H9 (cell line): ENCODE measurements at regions not wholly inside any gene's neighbourhood (a gene's known extent, or its start where the extent isn't known, plus 50 kb on each side); places are given as distances from the start of the nearest gene placed in this dataset.

Source experiments
- DNase-seq: peaks from one replicate; pipeline ENCODE4 v3.0.0-alpha.2; 2017
- H2AFZ ChIP-seq: one replicate; pipeline ENCODE4 v1.6.1; 2013; ENCODE audit warnings: mild to moderate bottlenecking, low read length, control low read depth, moderate library complexity
- H2AK5ac ChIP-seq: 2 replicates; pipeline ENCODE4 v1.6.1; 2013; ENCODE audit warnings: low read length, control low read depth, mixed read lengths; ENCODE audit not compliant: insufficient read length
- H2BK120ac ChIP-seq: one replicate; pipeline ENCODE4 v1.6.1; 2013; ENCODE audit warnings: low read depth, mild to moderate bottlenecking, low read length, control low read depth, inconsistent platforms; ENCODE audit not compliant: poor library complexity, severe bottlenecking
- H2BK12ac ChIP-seq: 2 replicates; pipeline ENCODE4 v1.6.1; 2013; ENCODE audit warnings: low read length, control low read depth, mixed read lengths, low read depth; ENCODE audit not compliant: insufficient read length
- H2BK15ac ChIP-seq: 2 replicates; pipeline ENCODE4 v1.6.1; 2013; ENCODE audit warnings: low read depth, low read length, control low read depth
- H2BK20ac ChIP-seq: one replicate; pipeline ENCODE4 v1.6.1; 2013; ENCODE audit warnings: low read depth, mild to moderate bottlenecking, low read length, control low read depth, inconsistent platforms; ENCODE audit not compliant: poor library complexity, severe bottlenecking
- H2BK5ac ChIP-seq: 2 replicates; pipeline ENCODE4 v1.6.1; 2013; ENCODE audit warnings: low read length, control low read depth, mixed read lengths; ENCODE audit not compliant: insufficient read length
- H3K14ac ChIP-seq: 2 replicates; pipeline ENCODE4 v1.6.1; 2013; ENCODE audit warnings: low read length, control low read depth; ENCODE audit not compliant: insufficient read depth
- H3K18ac ChIP-seq: 2 replicates; pipeline ENCODE4 v1.6.1; 2013; ENCODE audit warnings: low read depth, mild to moderate bottlenecking, mixed read lengths, low read length, control low read depth; ENCODE audit not compliant: insufficient read length
- H3K23ac ChIP-seq: 2 replicates; pipeline ENCODE4 v1.6.1; 2013; ENCODE audit warnings: low read length, control low read depth, mixed read lengths, low read depth; ENCODE audit not compliant: insufficient read length
- H3K23me2 ChIP-seq: 2 replicates; pipeline ENCODE4 v1.6.1; 2013; ENCODE audit warnings: low read depth, mild to moderate bottlenecking, mixed read lengths, low read length, control low read depth; ENCODE audit not compliant: insufficient read length, poor library complexity, severe bottlenecking
- H3K27ac ChIP-seq: 2 replicates; pipeline ENCODE4 v1.5.1; 2013; ENCODE audit warnings: low read length, control low read depth, mixed read lengths, low read depth; ENCODE audit not compliant: insufficient read length
- H3K27me3 ChIP-seq: 2 replicates; pipeline ENCODE4 v1.6.1; 2013; ENCODE audit warnings: low read length, control low read depth, inconsistent platforms; ENCODE audit not compliant: insufficient read depth
- H3K4ac ChIP-seq: 2 replicates; pipeline ENCODE4 v1.6.1; 2013; ENCODE audit warnings: low read depth, mild to moderate bottlenecking, control low read depth, inconsistent platforms, low read length, moderate library complexity
- H3K4me1 ChIP-seq: 2 replicates; pipeline ENCODE4 v1.6.1; 2013; ENCODE audit warnings: low read length, control low read depth, inconsistent platforms; ENCODE audit not compliant: insufficient read depth
- H3K4me2 ChIP-seq: 2 replicates; pipeline ENCODE4 v1.6.1; 2013; ENCODE audit warnings: low read length, control low read depth, mixed read lengths; ENCODE audit not compliant: insufficient read length, insufficient read depth
- H3K56ac ChIP-seq: 2 replicates; pipeline ENCODE4 v1.6.1; 2013; ENCODE audit warnings: low read depth, mild to moderate bottlenecking, mixed read lengths, low read length, control low read depth; ENCODE audit not compliant: insufficient read length
- H3K79me1 ChIP-seq: 2 replicates; pipeline ENCODE4 v1.6.1; 2013; ENCODE audit warnings: low read depth, mild to moderate bottlenecking, moderate library complexity, low read length, control low read depth, inconsistent platforms; ENCODE audit not compliant: insufficient read depth, poor library complexity, severe bottlenecking
- H3K79me2 ChIP-seq: 2 replicates; pipeline ENCODE4 v1.6.1; 2013; ENCODE audit warnings: low read length, control low read depth, inconsistent platforms; ENCODE audit not compliant: insufficient read depth
- H3K9ac ChIP-seq: 2 replicates; pipeline ENCODE4 v1.6.1; 2013; ENCODE audit warnings: low read length, control low read depth, mixed read lengths; ENCODE audit not compliant: insufficient read length; ENCODE audit errors: extremely low read depth
- H3K9me3 ChIP-seq: one replicate; pipeline ENCODE4 v1.6.1; 2013; ENCODE audit warnings: low read depth, low read length, inconsistent platforms; ENCODE audit not compliant: control insufficient read depth
- H3T11ph ChIP-seq: one replicate; pipeline ENCODE4 v1.6.1; 2013; ENCODE audit warnings: mild to moderate bottlenecking, low read length, control low read depth, inconsistent platforms
- H4K20me1 ChIP-seq: one replicate; pipeline ENCODE4 v1.6.1; 2013; ENCODE audit not compliant: control insufficient read depth, insufficient read length, insufficient read depth
- H4K5ac ChIP-seq: 2 replicates; pipeline ENCODE4 v1.6.1; 2013; ENCODE audit warnings: low read depth, mild to moderate bottlenecking, mixed read lengths, low read length, control low read depth; ENCODE audit not compliant: insufficient read length
- H4K8ac ChIP-seq: replicated peaks from 2 replicates; pipeline ENCODE4 v1.6.1; 2013; ENCODE audit warnings: low read length, control low read depth, mixed read lengths, low read depth; ENCODE audit not compliant: insufficient read length
- H4K91ac ChIP-seq: 2 replicates; pipeline ENCODE4 v1.6.1; 2013; ENCODE audit warnings: low read depth, mild to moderate bottlenecking, moderate library complexity, mixed read lengths, low read length, control low read depth; ENCODE audit not compliant: insufficient read length
- H3K27ac Mint-ChIP-seq, 3 experiments: 2 replicates in 2 of 3; 3 replicates in 1 of 3; pipeline ENCODE4 v1.8.0; 2020 to 2021; ENCODE audit warnings: mixed read lengths in 3 of 3, mild to moderate bottlenecking in 1 of 3, moderate library complexity in 1 of 3
- H3K27me3 Mint-ChIP-seq: 2 replicates; pipeline ENCODE4 v1.8.0; 2021; ENCODE audit warnings: low read depth, mild to moderate bottlenecking, moderate library complexity, mixed read lengths
- H3K36me3 Mint-ChIP-seq, 3 experiments: 2 replicates in 2 of 3; 3 replicates in 1 of 3; pipeline ENCODE4 v1.8.0; 2020 to 2021; ENCODE audit warnings: low read depth in 3 of 3, mixed read lengths in 3 of 3; ENCODE audit not compliant: insufficient read depth in 1 of 3
- H3K4me1 Mint-ChIP-seq, 2 experiments: 2 replicates each; pipeline ENCODE4 v1.8.0; 2020; ENCODE audit warnings: mixed read lengths in 2 of 2
- H3K4me3 Mint-ChIP-seq, 2 experiments: 2 replicates in 1 of 2; 3 replicates in 1 of 2; pipeline ENCODE4 v1.8.0; 2020 to 2021; ENCODE audit warnings: mild to moderate bottlenecking in 2 of 2, mixed read lengths in 2 of 2, moderate library complexity in 1 of 2
- H3K9me3 Mint-ChIP-seq, 2 experiments: 2 replicates in 1 of 2; 3 replicates in 1 of 2; pipeline ENCODE4 v1.8.0; 2020; ENCODE audit warnings: mild to moderate bottlenecking in 2 of 2, mixed read lengths in 2 of 2, moderate library complexity in 1 of 2
- WGBS: extraction: QIAGEN DNeasy Blood & Tissue Kit; methylation state at CpG from one replicate; pipeline ENCODE4 v1.1.7; 2013; ENCODE audit warnings: missing lambda C conversion rate, low lambda C conversion rate, mixed read lengths; ENCODE audit not compliant: insufficient read length; ENCODE audit errors: extremely low coverage; 5-methylcytosine and 5-hydroxymethylcytosine counted together
- TF ChIP-seq, protein P1 (sequence below): fragments of 200-600 bp; sonication (generic); conservative IDR thresholded peaks from 3 replicates; pipeline ENCODE4 v1.8.0; 2021; ENCODE audit warnings: antibody characterized with exemption, mild to moderate bottlenecking

DNA sequence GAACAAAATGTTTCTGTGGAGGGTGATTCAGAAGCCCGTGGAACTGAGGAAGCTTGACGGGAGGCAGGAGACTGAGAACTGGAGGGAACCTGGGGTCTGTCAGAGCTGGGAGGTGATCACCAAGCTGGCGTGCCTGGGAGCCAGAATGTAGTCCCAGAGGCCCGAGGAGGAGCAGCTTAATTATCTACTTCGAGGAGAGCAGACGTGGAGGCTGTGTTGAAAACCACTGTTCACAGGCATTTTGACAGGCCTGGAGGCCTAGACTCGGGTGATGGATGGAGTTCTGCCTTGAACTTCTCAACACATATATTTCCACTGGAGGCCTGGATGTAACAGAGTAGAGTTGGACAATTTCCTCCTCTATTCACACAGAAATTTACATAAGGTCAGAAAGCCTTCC lies 177.7 kb upstream of the SALL1 start:
- peaks cover 20 to 24% of the 10 kb centered on the region in 2 experiments for H3K9me3 Mint-ChIP-seq

More for the DNA sequence above, 177.7 kb upstream of the SALL1 start:
- H2BK15ac ChIP-seq = no peak overlapping the region
- H3K9me3 ChIP-seq = no peaks in the 10 kb centered on the region
- no peak overlapping the region for H2BK120ac ChIP-seq
- H4K91ac ChIP-seq = no peak overlapping the region
- H3K14ac ChIP-seq = no peak overlapping the region
- no peaks in the 10 kb centered on the region for H3K4me1 ChIP-seq
- no peak overlapping the region for H3K56ac ChIP-seq
- no peak overlapping the region for H2BK5ac ChIP-seq
- no peaks in the 10 kb centered on the region for H3K79me2 ChIP-seq
- no peak overlapping the region for H2BK20ac ChIP-seq
- no peaks in the 10 kb centered on the region for H3K23me2 ChIP-seq
- H3K27me3 Mint-ChIP-seq = peaks cover 8% of the 10 kb centered on the region
- no peak overlapping the region for H3T11ph ChIP-seq
- DNase-seq = no peak
- no peak overlapping the region for H2AFZ ChIP-seq
- no peak overlapping the region for H3K23ac ChIP-seq
- H3K27ac ChIP-seq = no peak overlapping the region
- no peak overlapping the region for H4K8ac ChIP-seq
- TF ChIP-seq, protein P1, sequence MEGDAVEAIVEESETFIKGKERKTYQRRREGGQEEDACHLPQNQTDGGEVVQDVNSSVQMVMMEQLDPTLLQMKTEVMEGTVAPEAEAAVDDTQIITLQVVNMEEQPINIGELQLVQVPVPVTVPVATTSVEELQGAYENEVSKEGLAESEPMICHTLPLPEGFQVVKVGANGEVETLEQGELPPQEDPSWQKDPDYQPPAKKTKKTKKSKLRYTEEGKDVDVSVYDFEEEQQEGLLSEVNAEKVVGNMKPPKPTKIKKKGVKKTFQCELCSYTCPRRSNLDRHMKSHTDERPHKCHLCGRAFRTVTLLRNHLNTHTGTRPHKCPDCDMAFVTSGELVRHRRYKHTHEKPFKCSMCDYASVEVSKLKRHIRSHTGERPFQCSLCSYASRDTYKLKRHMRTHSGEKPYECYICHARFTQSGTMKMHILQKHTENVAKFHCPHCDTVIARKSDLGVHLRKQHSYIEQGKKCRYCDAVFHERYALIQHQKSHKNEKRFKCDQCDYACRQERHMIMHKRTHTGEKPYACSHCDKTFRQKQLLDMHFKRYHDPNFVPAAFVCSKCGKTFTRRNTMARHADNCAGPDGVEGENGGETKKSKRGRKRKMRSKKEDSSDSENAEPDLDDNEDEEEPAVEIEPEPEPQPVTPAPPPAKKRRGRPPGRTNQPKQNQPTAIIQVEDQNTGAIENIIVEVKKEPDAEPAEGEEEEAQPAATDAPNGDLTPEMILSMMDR = no peak
- H2BK12ac ChIP-seq = no peak overlapping the region
- H4K20me1 ChIP-seq = no peaks in the 10 kb centered on the region
- H3K18ac ChIP-seq = no peak overlapping the region
- H3K4me1 Mint-ChIP-seq = no peaks in the 10 kb centered on the region
- H3K79me1 ChIP-seq = no peaks in the 10 kb centered on the region
- no peak overlapping the region for H3K4me3 Mint-ChIP-seq
- H3K36me3 Mint-ChIP-seq = peaks cover 13 to 28% (median 17%) of the 10 kb centered on the region in 3 experiments
- no peak overlapping the region for H3K4ac ChIP-seq
- no peak overlapping the region for H2AK5ac ChIP-seq
- no peak overlapping the region for H4K5ac ChIP-seq
- WGBS = no CpG with 5 or more reads among the region's 7 CpGs
- H3K27me3 ChIP-seq = no peaks in the 10 kb centered on the region
- H3K9ac ChIP-seq = no peak overlapping the region
- no peak overlapping the region for H3K4me2 ChIP-seq
- no peak overlapping the region; a peak in 1 of 7 replicates for H3K27ac Mint-ChIP-seq
